VCaP (cell line): ENCODE measurements at regions not wholly inside any gene's neighbourhood (a gene's known extent, or its start where the extent isn't known, plus 50 kb on each side); places are given as distances from the start of the nearest gene placed in this dataset.

Source experiments
- H3K27ac ChIP-seq: fragments of 450-650 bp; 2 replicates; pipeline ENCODE4 v1.5.1; 2017
- TF ChIP-seq, protein P1 (sequence below): fragments of 450-650 bp; conservative IDR thresholded peaks from 2 replicates; pipeline ENCODE4 v1.5.1; 2017; ENCODE audit warnings: mild to moderate bottlenecking, moderate library complexity

DNA sequence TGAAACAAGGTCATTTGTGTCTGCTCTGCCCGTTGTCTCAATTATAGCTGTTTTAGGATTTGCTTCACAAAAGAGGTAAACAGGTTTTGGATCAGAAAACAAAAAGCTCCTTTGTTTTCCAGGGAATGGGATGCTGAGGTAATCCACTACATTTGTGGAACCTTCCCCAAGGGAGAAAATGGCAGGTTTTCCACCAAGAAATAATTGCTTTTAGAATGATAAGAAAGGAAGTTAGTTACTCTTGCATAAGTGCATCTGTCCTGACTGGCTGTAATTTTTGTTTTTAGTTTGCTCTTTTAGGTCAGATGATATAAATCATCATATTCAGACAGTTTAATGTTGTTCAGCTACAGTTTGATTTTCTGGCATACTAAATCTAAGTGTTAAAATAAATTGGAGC is 198.5 kb upstream of the COL8A1 start:
- no peak overlapping the region for H3K27ac ChIP-seq
- TF ChIP-seq, protein P1, sequence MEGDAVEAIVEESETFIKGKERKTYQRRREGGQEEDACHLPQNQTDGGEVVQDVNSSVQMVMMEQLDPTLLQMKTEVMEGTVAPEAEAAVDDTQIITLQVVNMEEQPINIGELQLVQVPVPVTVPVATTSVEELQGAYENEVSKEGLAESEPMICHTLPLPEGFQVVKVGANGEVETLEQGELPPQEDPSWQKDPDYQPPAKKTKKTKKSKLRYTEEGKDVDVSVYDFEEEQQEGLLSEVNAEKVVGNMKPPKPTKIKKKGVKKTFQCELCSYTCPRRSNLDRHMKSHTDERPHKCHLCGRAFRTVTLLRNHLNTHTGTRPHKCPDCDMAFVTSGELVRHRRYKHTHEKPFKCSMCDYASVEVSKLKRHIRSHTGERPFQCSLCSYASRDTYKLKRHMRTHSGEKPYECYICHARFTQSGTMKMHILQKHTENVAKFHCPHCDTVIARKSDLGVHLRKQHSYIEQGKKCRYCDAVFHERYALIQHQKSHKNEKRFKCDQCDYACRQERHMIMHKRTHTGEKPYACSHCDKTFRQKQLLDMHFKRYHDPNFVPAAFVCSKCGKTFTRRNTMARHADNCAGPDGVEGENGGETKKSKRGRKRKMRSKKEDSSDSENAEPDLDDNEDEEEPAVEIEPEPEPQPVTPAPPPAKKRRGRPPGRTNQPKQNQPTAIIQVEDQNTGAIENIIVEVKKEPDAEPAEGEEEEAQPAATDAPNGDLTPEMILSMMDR = no peak

DNA sequence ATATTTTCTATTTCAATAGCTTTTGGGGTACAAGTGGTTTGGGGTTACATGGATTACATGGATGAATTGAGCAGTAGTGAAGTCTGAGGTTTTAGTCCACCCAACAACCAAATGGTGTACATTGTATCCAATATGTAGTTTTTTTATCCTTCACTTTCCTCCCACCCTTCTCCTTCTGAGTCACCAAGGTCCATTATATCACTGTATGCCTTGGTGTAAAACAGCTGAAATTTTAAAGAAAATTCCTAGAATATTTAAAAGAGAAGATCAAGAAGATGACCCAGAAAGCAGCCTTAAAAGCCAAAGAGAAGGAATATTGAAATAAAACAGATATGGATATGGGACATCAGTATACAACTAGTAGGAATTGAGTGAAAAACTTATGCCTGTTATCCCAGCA is 204.2 kb upstream of the COL8A1 start:
- no peak overlapping the region for H3K27ac ChIP-seq
- TF ChIP-seq, protein P1 = no peak

DNA sequence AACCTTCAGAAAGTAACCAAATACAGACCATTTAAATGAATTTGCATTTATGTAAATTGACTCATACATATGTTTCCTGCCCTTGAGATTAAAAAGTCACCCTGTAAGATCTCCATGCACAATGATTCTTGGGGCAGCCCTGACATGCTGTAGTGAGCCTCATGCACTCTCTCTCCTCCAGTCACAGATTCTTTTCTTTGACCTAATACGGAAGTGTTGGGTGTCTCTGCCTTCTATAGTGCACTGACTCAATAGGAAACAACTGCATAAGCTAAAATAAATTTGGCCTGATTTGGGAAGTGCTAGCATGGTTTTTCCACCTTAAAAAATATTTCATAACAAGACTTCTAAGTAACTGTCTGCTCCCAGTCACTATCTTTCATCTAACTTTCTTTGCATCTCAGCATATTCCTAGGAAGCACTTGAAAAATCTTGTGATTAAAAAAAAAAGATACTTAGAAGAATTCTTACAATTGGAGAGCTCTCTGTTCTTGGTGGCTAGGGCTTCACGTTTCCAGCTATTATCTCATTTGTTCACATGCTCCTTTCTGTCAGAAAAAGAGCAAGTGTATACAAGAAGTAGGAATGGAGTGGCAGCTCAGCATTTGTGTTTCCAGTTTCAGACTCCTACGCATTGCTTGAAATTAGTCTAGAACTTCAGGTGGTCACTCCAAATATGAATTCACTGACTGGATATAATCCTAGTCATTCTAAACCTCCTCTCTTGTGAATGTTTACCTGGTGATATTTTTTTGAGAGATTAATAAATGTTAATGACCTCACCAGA is 207.9 kb upstream of the COL8A1 start:
- TF ChIP-seq, protein P1 = no peak
- H3K27ac ChIP-seq = no peak overlapping the region

DNA sequence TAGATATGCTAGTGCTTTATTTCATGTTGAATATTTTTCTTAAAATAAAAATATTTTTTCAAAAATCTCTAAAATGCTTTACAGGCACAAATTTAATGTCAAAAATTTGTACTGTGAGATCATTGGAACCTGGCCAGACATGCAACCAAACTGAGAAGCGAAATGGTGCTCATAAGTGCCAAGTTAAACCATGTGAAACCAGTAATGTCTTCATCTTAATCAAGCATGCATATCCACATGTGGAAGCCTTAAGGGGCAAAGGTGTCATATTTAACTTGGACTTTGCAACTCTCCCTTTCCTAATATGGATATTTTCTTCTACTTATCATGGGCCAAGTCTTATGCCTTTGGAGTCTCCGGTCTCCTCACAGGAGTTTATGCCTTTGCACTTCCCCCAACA is 208.9 kb upstream of the COL8A1 start:
- no peak overlapping the region for H3K27ac ChIP-seq
- TF ChIP-seq, protein P1 = no peak

DNA sequence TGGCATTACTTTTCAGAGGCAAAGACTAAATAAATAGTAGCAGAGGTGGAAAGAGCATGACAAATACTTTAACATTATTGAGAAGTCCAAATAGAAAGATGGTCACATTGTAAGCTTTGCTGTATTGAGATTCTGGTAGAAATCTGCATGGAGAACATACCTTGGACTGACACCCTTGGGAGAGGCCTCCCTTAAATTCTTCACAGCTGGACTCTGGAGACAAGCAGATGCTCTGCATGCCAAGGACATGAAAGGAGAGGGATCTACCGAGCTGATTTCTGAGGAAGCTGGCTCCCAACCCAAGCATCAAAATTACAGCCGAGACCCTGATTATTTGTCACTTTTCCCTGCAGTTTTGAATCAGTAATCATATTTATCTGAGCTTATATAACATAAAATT is 212.5 kb upstream of the COL8A1 start:
- H3K27ac ChIP-seq = no peak overlapping the region
- TF ChIP-seq, protein P1 = no peak

DNA sequence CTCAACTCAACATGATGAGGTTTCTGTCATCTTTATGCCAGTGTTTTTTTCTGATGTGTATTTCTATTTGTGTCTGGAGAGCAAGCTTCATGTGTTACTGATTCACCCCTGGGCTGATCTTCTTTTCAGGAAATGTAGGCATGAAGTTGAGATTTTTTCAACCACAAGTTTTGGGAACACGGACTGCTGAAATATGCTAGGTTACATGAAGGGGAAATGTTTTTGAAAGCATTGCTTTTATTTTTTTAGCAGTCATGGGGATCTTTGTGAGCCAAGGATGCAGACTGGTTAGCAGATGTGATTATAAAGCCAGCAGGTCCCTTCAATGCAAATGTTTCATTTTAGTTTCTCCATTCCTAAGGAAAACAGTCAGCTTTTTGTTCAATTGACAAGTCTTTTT is 219.3 kb upstream of the COL8A1 start:
- TF ChIP-seq, protein P1 = no peak
- H3K27ac ChIP-seq = no peak overlapping the region

DNA sequence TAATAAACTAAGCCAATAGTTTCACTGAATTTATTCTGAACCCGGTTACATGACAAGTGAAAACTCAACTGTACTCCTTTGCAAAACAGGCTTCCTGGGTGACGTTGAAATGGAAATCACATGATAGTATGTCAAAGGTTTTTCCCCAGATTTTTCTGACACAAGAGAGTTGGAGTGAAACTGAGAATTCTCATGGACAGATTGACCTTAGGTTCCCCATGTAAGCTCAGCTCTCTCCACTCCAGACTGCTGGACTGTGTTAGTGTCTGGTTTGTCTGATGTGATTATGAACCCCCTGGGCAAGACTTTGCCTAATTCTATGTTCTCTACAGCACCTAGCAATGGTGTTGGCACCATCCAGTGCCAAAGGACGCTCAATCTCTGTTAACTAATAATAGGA is 219.7 kb upstream of the COL8A1 start:
- H3K27ac ChIP-seq = no peak overlapping the region
- TF ChIP-seq, protein P1 = no peak
